ENCODE measurements at regions not wholly inside any gene's neighbourhood (a gene's known extent, or its start where the extent isn't known, plus 50 kb on each side); places are given as distances from the start of the nearest gene placed in this dataset.

DNA sequence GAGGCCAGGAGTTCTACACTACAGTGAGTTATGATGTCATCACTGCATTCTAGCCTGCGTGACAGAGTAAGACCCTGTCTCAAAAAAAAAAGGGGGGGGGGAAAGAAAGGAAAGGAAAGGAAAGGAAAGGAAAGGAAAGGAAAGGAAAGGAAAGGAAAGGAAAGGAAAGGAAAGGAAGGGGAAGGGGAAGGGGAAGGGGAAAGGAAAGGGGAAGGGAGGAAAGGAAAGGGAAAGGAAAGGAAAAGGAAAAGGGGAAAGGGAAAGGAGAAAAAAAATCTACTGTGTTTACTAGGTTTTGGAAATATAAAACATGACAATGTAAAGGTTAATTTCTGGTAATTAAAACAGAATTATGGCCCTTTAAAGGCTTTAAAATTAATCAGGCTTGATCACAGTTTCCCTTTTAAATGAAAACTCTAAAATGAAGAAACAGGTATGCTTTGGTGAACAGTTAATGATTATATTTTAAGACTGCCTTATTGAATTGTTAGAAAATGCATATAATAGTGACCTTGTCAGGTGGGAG lies 131.9 kb upstream of the POU5F2 start:
- TF ChIP-seq, protein P1, sequence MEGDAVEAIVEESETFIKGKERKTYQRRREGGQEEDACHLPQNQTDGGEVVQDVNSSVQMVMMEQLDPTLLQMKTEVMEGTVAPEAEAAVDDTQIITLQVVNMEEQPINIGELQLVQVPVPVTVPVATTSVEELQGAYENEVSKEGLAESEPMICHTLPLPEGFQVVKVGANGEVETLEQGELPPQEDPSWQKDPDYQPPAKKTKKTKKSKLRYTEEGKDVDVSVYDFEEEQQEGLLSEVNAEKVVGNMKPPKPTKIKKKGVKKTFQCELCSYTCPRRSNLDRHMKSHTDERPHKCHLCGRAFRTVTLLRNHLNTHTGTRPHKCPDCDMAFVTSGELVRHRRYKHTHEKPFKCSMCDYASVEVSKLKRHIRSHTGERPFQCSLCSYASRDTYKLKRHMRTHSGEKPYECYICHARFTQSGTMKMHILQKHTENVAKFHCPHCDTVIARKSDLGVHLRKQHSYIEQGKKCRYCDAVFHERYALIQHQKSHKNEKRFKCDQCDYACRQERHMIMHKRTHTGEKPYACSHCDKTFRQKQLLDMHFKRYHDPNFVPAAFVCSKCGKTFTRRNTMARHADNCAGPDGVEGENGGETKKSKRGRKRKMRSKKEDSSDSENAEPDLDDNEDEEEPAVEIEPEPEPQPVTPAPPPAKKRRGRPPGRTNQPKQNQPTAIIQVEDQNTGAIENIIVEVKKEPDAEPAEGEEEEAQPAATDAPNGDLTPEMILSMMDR (IDR thresholded peaks at IDR 0.05), result no peak
- no peak for TF ChIP-seq POLR2A (IDR thresholded peaks at IDR 0.05)
- no peak for TF ChIP-seq POLR2AphosphoS5 (IDR thresholded peaks at IDR 0.05)

Data from transverse colon (tissue), 4 donors.